IPS-NIHi11 (cell line): ENCODE measurements at regions not wholly inside any gene's neighbourhood (a gene's known extent, or its start where the extent isn't known, plus 50 kb on each side); places are given as distances from the start of the nearest gene placed in this dataset.

Experiments
- DNase-seq: peaks from one replicate; pipeline ENCODE4 v3.0.0; 2012; ENCODE audit warnings: mixed read lengths, low spot score

DNA sequence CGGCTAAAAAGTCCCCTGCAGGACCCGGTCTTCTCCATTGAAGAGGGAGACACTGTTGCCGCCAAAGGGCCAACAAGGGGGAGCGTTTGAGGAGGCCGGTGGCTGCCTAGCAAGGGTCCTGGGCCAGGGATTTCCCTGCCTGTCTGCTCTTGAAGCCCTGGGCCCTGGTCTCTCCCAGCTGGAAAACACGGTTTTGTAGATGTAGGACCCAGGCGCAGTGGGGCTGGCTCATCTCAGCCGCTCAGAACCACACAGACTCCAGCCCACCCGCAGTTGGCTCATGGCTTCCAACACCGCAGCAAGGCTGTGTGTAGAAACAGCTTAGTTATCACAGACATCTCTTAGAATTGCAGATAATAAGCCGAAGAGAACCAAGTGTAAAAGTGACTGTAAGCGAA is 57.1 kb upstream of the TWIST2 start:
- no peak for DNase-seq

DNA sequence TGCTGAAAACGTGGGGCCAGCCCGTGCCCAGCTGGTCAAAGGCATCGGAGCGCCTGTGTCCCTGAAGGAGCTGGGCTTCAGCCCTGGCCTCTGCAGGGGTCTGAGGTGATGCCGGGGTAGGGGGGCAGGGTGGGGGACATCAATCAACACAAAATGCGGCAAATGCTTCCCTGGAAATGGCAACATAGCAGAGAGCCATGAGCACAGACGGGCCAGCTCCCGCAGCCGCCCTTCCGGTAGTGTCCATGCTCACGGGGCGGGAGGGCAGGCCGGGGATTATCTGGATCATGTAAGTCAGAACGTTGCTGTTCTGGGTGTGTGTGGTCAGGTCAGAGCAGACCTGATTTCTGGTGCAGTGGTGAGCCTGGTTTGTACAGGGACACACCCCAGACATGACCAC is 56.5 kb upstream of the TWIST2 start:
- no peak for DNase-seq

DNA sequence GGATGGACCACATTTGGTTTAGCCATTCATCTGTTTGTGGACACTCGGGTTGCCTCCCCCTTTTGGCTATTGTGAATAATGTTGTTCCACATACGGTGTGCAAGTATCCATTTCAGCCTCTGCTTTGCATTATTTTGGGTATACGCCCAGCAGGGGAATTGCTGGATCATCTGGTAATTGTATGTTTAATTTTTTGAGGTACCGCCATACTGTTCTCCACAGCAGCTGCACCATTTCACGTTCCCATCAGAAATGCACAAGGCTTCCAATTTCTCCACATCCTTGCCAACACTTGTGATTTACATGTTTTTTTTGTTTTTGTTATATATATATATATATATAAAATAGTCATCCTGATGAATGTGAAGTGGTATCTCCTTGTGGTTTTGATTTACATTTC is 54.6 kb upstream of the TWIST2 start:
- DNase-seq = no peak

GRCh38 chr2:238793801-238794449 is 54.0 kb upstream of the TWIST2 start:
- no peak for DNase-seq

DNA sequence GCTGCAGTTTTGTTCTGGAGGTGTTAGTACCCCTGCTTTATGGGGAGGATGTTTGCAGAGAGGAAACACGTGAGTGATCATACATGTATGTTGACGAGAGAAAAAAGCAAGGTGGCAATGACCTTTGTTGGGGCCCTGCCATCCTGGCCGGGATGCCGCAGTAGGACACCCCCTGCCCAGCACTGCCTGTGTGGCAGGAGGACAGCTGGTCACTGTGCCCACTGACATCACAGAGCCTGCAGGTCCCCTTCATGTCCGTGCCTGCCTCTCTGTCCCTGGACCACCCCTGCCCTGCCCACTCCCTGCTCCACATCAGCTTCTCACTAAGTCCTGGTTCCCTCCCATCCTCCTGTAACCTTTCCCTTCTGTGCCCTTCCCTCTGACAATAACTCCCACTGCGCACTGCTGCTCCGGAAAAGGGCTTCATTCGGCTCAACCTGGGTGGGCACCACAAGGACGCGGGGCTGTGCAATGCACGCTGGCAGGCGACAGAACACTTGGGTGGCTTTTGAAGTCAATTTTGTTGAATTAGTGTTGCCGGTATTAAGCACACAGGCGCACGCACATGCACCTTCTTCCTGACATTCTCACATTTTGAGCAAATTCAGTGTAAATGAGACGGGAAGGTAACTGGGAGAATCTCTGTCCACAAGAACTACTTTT is 51.5 kb upstream of the TWIST2 start:
- no peak for DNase-seq

DNA sequence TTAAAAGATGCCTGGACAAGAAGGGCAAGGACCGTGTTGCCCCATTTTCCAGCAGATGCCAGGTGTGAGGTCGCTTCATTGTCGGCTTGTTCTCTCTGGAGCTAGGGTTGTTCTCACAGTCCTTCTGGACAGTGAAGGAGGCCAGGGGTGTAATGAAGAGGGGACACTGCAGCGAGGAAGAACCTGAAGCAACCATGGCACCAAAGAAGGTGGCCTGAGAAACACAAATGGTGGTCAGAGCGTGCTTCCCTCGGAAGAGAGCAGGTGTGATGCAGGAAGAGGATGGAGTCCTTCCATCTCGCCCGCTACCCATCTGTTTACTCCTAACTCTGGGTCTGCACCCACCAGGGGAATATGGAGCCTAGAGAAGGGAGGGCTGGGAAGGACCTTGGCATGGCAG is 50.3 kb upstream of the TWIST2 start:
- DNase-seq = no peak
